Keratinocyte (primary cell): ENCODE measurements at regions not wholly inside any gene's neighbourhood (a gene's known extent, or its start where the extent isn't known, plus 50 kb on each side); places are given as distances from the start of the nearest gene placed in this dataset.

Experiments
- DNase-seq: peaks from one replicate; pipeline ENCODE4 v3.0.0-alpha.2; 2011; ENCODE audit warnings: low read depth, missing footprints, low spot score
- FAIRE-seq: peaks from 2 replicates; lab custom pipeline; 2011; peaks lifted over from hg19 to GRCh38; lab: Jason Lieb, UNC
- H2AFZ ChIP-seq: 2 replicates; pipeline ENCODE4 v1.6.0; 2012; ENCODE audit warnings: low read length, control low read depth, inconsistent platforms; ENCODE audit not compliant: control insufficient read depth
- H3K27ac ChIP-seq: 2 replicates; pipeline ENCODE4 v1.5.1; 2011; ENCODE audit warnings: low read length; ENCODE audit not compliant: control insufficient read depth, insufficient read depth
- H3K27me3 ChIP-seq: 3 replicates; pipeline ENCODE4 v1.6.0; 2011; ENCODE audit warnings: low read length; ENCODE audit not compliant: control insufficient read depth, insufficient read depth; ENCODE audit errors: extremely low read depth
- H3K36me3 ChIP-seq, 2 experiments: 2 replicates in 1 of 2; 3 replicates in 1 of 2; pipeline ENCODE4 v1.5.1; 2011; ENCODE audit warnings: low read length in 2 of 2, mild to moderate bottlenecking in 1 of 2; ENCODE audit not compliant: control insufficient read depth in 2 of 2, insufficient read depth in 2 of 2; ENCODE audit errors: extremely low read depth in 1 of 2
- H3K4me1 ChIP-seq: 3 replicates; pipeline ENCODE4 v1.5.1; 2011; ENCODE audit warnings: low read length; ENCODE audit not compliant: control insufficient read depth, insufficient read depth; ENCODE audit errors: extremely low read depth
- H3K4me2 ChIP-seq: 3 replicates; pipeline ENCODE4 v1.6.0; 2011; ENCODE audit warnings: low read depth, low read length; ENCODE audit not compliant: control insufficient read depth, insufficient read depth; ENCODE audit errors: extremely low read depth
- H3K4me3 ChIP-seq, 3 experiments: fragments of 200-600 bp in 1 of 3; sonication (generic) in 1 of 3; 2 replicates in 2 of 3; 3 replicates in 1 of 3; pipeline ENCODE4 v1.5.1; 2011 to 2016; ENCODE audit warnings: low read length in 3 of 3, mild to moderate bottlenecking in 3 of 3, control low read depth in 2 of 3, inconsistent platforms in 1 of 3, low read depth in 1 of 3, mixed read lengths in 1 of 3, mixed run types in 1 of 3, moderate library complexity in 1 of 3; ENCODE audit not compliant: control insufficient read depth in 2 of 3, insufficient read depth in 2 of 3; ENCODE audit errors: extremely low read depth in 1 of 3
- H3K79me2 ChIP-seq: 2 replicates; pipeline ENCODE4 v1.6.0; 2012; ENCODE audit warnings: low read length; ENCODE audit not compliant: control insufficient read depth, insufficient read depth
- H3K9ac ChIP-seq: 3 replicates; pipeline ENCODE4 v1.6.0; 2011; ENCODE audit warnings: low read length; ENCODE audit not compliant: control insufficient read depth, insufficient read depth; ENCODE audit errors: extremely low read depth
- H3K9me1 ChIP-seq: 3 replicates; pipeline ENCODE4 v1.6.0; 2011; ENCODE audit warnings: low read length; ENCODE audit not compliant: control insufficient read depth, insufficient read depth; ENCODE audit errors: extremely low read depth
- H3K9me3 ChIP-seq: 2 replicates; pipeline ENCODE4 v1.5.1; 2012; ENCODE audit warnings: low read depth, low read length; ENCODE audit not compliant: control insufficient read depth
- H4K20me1 ChIP-seq: 3 replicates; pipeline ENCODE4 v1.6.0; 2011; ENCODE audit warnings: low read length; ENCODE audit not compliant: control insufficient read depth, insufficient read depth; ENCODE audit errors: extremely low read depth
- EZH2 ChIP-seq: IDR thresholded peaks from one replicate; pipeline ENCODE4 v1.6.1; 2012; ENCODE audit warnings: inconsistent platforms, mild to moderate bottlenecking, low read length, moderate library complexity
- dilution Hi-C: fragments of 300-500 bp; cut with MboI; formaldehyde crosslinking; loops from one replicate; pipeline ENCODE4 v1.7.0; 2020; ENCODE audit warnings: low sequenced_read_pairs; ENCODE audit not compliant: extremely low pct_ligation_motif_present
- TF ChIP-seq, protein P1 (sequence below), 3 experiments: IDR thresholded peaks in 1 of 3; conservative IDR thresholded peaks in 1 of 3; optimal IDR thresholded peaks in 1 of 3; 2 replicates in 2 of 3; 3 replicates in 1 of 3; pipeline versions ENCODE3 to v1.5.1; 2011; ENCODE audit warnings: low read length in 3 of 3, mild to moderate bottlenecking in 3 of 3, moderate library complexity in 2 of 3, control low read depth in 1 of 3, inconsistent platforms in 1 of 3; ENCODE audit not compliant: insufficient read depth in 2 of 3; ENCODE audit errors: extremely low read depth in 1 of 3

DNA sequence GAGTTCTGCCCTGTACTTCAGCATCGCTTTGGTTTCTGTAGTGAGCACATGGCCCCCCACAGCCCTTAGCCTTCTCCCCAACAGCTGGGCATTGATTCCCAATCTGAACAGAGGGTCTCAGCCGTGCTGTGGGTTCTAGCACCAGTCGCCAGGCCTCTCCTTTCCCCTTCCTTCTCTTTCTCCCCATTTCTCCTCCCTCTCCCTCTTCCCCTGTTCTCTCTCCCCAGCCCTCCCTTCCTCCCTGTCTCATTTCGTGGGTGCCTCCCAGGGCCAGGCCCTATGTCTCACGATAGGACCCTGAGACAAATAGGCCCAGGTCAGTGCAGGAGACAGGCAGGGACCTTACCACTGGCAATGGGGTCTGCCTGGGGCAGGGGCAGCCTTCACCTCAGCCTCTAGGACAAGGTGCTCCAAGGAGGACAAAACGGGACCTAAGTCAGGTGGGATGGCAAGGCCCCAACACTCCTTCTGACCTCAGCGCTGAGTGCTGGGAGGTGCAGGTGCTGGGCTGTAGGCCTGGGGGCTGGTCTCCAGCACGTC lies 143.4 kb upstream of the GPC1 start:
- no peak for DNase-seq
- dilution Hi-C loops = no loop called here

DNA sequence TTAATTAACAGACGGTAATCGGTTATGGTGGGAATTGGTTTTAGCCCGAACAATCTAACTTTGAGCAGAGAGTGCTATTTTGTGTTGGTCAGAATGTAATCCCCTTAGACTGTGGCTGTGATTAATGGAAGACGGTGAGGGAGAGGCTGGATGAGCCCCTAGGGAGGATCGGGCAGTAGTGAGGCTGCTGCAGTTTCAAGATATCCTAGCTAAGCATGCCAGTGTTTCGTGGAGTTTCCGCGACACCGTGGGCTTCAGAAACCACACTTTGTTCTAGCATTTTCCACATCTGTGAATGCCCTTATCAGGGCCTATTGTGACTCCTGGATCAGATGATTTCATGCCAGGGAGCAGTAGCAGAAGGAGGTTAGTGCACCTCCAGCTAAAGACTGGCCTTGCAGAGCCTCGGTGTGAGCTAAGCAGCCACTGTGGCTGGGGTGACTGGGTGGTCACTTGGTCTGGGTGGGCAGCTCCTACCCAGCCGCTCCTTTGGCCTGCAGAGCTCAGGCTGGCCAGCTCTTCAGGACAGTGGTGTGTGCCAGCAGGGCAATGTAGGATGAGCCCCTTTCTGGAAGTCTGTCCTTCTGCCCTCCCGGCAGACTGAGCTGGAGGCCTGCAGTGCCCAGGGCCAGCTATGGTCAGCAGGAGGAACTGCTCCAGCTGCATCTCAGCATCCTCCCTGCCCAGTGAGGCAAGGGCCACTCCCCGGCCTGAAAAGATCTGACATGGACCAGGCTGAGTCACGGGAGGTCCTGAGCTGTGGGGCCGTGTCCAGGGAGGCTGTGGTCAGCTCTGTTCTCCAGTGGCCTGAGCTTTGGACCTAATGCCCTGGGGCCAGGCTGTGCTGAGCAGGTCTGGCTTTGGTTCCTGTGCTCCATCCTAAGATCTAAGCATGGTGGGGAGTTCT lies 142.6 kb upstream of the GPC1 start:
- dilution Hi-C loops = no loop called here
- no peaks in the 10 kb centered on the region for H3K79me2 ChIP-seq
- no peaks in the 10 kb centered on the region for H3K36me3 ChIP-seq
- peaks cover 7% of the 10 kb centered on the region for H3K27me3 ChIP-seq
- H4K20me1 ChIP-seq = no peaks in the 10 kb centered on the region
- H3K4me2 ChIP-seq = no peak overlapping the region
- H3K4me3 ChIP-seq = no peak overlapping the region
- H3K9ac ChIP-seq = no peak overlapping the region
- FAIRE-seq = no peak
- no peak overlapping the region for H3K27ac ChIP-seq
- DNase-seq = no peak
- no peaks in the 10 kb centered on the region for H3K9me3 ChIP-seq
- no peak overlapping the region for H2AFZ ChIP-seq
- H3K4me1 ChIP-seq = no peaks in the 10 kb centered on the region
- no peaks in the 10 kb centered on the region for H3K9me1 ChIP-seq
- TF ChIP-seq EZH2 = no peak
- TF ChIP-seq, protein P1, sequence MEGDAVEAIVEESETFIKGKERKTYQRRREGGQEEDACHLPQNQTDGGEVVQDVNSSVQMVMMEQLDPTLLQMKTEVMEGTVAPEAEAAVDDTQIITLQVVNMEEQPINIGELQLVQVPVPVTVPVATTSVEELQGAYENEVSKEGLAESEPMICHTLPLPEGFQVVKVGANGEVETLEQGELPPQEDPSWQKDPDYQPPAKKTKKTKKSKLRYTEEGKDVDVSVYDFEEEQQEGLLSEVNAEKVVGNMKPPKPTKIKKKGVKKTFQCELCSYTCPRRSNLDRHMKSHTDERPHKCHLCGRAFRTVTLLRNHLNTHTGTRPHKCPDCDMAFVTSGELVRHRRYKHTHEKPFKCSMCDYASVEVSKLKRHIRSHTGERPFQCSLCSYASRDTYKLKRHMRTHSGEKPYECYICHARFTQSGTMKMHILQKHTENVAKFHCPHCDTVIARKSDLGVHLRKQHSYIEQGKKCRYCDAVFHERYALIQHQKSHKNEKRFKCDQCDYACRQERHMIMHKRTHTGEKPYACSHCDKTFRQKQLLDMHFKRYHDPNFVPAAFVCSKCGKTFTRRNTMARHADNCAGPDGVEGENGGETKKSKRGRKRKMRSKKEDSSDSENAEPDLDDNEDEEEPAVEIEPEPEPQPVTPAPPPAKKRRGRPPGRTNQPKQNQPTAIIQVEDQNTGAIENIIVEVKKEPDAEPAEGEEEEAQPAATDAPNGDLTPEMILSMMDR (optimal IDR thresholded peaks at IDR 0.05 in 1 of 3, IDR thresholded peaks at IDR 0.05 in 1 of 3, conservative IDR thresholded peaks at IDR 0.05 in 1 of 3; ENCODE audit: extremely low read depth in 1 of 3, insufficient read depth in 2 of 3, low read length in 3 of 3) = no peak

More for the DNA sequence above, 143.4 kb upstream of the GPC1 start:
- H3K9me3 ChIP-seq = no peaks in the 10 kb centered on the region
- H4K20me1 ChIP-seq = no peaks in the 10 kb centered on the region
- no peaks in the 10 kb centered on the region for H3K9me1 ChIP-seq
- H3K36me3 ChIP-seq = no peaks in the 10 kb centered on the region
- no peak overlapping the region for H3K4me2 ChIP-seq
- H2AFZ ChIP-seq = no peak overlapping the region
- peaks cover 7% of the 10 kb centered on the region for H3K27me3 ChIP-seq
- TF ChIP-seq, protein P1 (optimal IDR thresholded peaks at IDR 0.05 in 1 of 3, IDR thresholded peaks at IDR 0.05 in 1 of 3, conservative IDR thresholded peaks at IDR 0.05 in 1 of 3; ENCODE audit: extremely low read depth in 1 of 3, insufficient read depth in 2 of 3, low read length in 3 of 3) = no peak
- TF ChIP-seq EZH2 = no peak
- H3K9ac ChIP-seq = no peak overlapping the region
- no peak overlapping the region for H3K27ac ChIP-seq
- H3K4me1 ChIP-seq = no peaks in the 10 kb centered on the region
- no peaks in the 10 kb centered on the region for H3K79me2 ChIP-seq
- no peak for FAIRE-seq
- no peak overlapping the region for H3K4me3 ChIP-seq
